Upper lobe of left lung (tissue), 4 donors: ENCODE measurements at regions not wholly inside any gene's neighbourhood (a gene's known extent, or its start where the extent isn't known, plus 50 kb on each side); places are given as distances from the start of the nearest gene placed in this dataset.
"Not testable (repeated sequence)": the region's sequence is repeated elsewhere in the genome, so short reads cannot be mapped to it uniquely, and the experiment has no call there.

ENCODE experiments used
- CTCF ChIP-seq, 6 experiments: fragments of 450-650 bp in 4 of 6; fragments of 200-600 bp in 2 of 6; sonication (generic) in 2 of 6; IDR thresholded peaks; one replicate each; pipeline ENCODE4 v1.5.1; 2016 to 2019; ENCODE audit warnings: antibody characterized with exemption in 6 of 6
- POLR2A ChIP-seq, 4 donors: fragments of 450-650 bp; IDR thresholded peaks; one replicate each; pipeline ENCODE4 v1.5.1; 2016 to 2017; ENCODE audit warnings: antibody characterized with exemption in 4 of 4, mild to moderate bottlenecking in 2 of 4
- POLR2AphosphoS5 ChIP-seq, 2 donors: sonication (generic); formaldehyde crosslinking; IDR thresholded peaks; one replicate each; pipeline ENCODE4 v1.5.1; 2017; ENCODE audit warnings: antibody characterized with exemption in 2 of 2

GRCh38 chr2:146696787-146697186, 1148.0 kb upstream of the ACVR2A start:
- not testable (repeated sequence) for TF ChIP-seq CTCF, POLR2A, POLR2AphosphoS5 (IDR thresholded peaks at IDR 0.05)
